ENCODE measurements at regions not wholly inside any gene's neighbourhood (a gene's known extent, or its start where the extent isn't known, plus 50 kb on each side); places are given as distances from the start of the nearest gene placed in this dataset.

DNA sequence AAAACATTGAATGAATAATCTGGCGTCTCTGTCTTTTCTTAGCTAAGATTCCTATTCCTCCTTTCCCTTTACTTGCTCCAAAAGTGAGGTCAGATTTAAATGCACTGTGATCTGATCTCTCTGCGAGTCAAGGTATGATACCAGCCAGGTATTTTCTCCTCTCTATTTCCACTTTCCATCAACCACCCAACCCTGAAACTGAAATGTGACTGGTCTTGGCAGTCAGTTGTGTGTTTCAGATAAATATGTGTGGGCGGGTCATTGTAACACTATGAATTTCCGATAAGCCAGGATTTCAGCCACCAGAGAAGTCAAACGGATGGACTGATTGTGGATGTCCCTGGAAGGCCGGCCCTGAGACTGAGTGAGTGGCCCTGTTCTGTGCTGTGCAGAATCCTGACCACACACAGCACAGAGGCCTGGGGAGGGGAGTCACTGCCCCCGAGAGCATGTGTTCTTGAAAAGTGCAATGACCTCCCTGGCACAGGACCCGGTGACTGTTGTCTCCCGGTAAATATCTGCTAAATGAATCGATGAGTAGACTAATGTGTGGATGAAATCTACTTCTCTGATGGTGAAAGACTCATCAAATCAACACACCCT is 612.5 kb upstream of the TMEM132C start:
- no peak for FAIRE-seq
- Histone ChIP-seq H3K4me3 (ENCODE audit: extremely low read depth in 1 of 4, insufficient read depth in 2 of 4, low read depth in 3 of 4, low read length in 4 of 4) (no peak overlapping the region), H2AFZ (ENCODE audit: low read length) (no peak overlapping the region), H4K5ac (ENCODE audit: insufficient read length, low read depth, low read length) (no peak overlapping the region), H4K8ac (ENCODE audit: extremely low read depth, insufficient read depth, low read length) (no peak overlapping the region), H4K20me1 (replicated peaks in 1 of 2; ENCODE audit: control insufficient read depth in 1 of 2, insufficient read depth in 2 of 2, low read length in 2 of 2) (no peaks in the 10 kb centered on the region), H3K79me1 (ENCODE audit: low read depth, low read length) (no peaks in the 10 kb centered on the region), H2BK5ac (ENCODE audit: low read depth, low read length) (no peak overlapping the region), H3K23ac (ENCODE audit: insufficient read length) (no peak overlapping the region), H2BK12ac (ENCODE audit: low read depth, low read length) (no peak overlapping the region), H3K23me2 (ENCODE audit: low read depth, low read length) (no peaks in the 10 kb centered on the region), H3K79me2 (ENCODE audit: control insufficient read depth in 1 of 2, insufficient read depth in 2 of 2, low read length in 2 of 2) (no peaks in the 10 kb centered on the region), H3K27me3 (replicated peaks in 1 of 4; ENCODE audit: control insufficient read depth in 3 of 4, extremely low read depth in 1 of 4, insufficient read depth in 3 of 4, low read length in 3 of 4) (no peaks in the 10 kb centered on the region), H2BK20ac (ENCODE audit: low read length) (no peak overlapping the region), H4K91ac (replicated peaks; ENCODE audit: insufficient read length, low read length) (no peak overlapping the region), H3K36me3 (ENCODE audit: control insufficient read depth in 2 of 4, insufficient read depth in 4 of 4, low read length in 3 of 4) (no peaks in the 10 kb centered on the region), H3K14ac (ENCODE audit: insufficient read length) (no peak overlapping the region), H2BK120ac (replicated peaks; ENCODE audit: low read depth, low read length) (no peak overlapping the region), H3K9me3 (ENCODE audit: insufficient read depth in 2 of 2, low read depth in 1 of 2, low read length in 1 of 2) (no peaks in the 10 kb centered on the region), H3K4me1 (replicated peaks in 1 of 4; ENCODE audit: control insufficient read depth in 3 of 4, insufficient read depth in 4 of 4, low read length in 3 of 4) (no peaks in the 10 kb centered on the region), H3K9ac (replicated peaks in 1 of 4; ENCODE audit: extremely low read depth in 1 of 4, low read depth in 3 of 4, low read length in 3 of 4) (no peak overlapping the region), H3K18ac (ENCODE audit: extremely low read depth, low read length) (no peak overlapping the region), H2AK5ac (ENCODE audit: low read depth, low read length) (no peak overlapping the region), H3K27ac (ENCODE audit: low read depth, low read length) (no peak overlapping the region), H3K56ac (replicated peaks; ENCODE audit: insufficient read length, low read depth, low read length) (no peak overlapping the region), H3K4me2 (ENCODE audit: insufficient read depth in 1 of 2, low read depth in 2 of 2, low read length in 2 of 2) (no peak overlapping the region), H2BK15ac (ENCODE audit: low read length) (no peak overlapping the region), H3K4ac (replicated peaks; ENCODE audit: insufficient read length, low read depth, low read length) (no peak overlapping the region)
- ChIA-PET CTCF (ENCODE audit: partially characterized antibody) (no interaction called here), POLR2A (ENCODE audit: partially characterized antibody) (no interaction called here)
- 80% methylated on average over 10 of the region's 10 CpGs; no CpG with 5 or more reads in 1 of the 2 experiments for WGBS, 2 experiments (ENCODE audit: extremely low coverage in 1 of 2, insufficient coverage in 1 of 2, insufficient read length in 1 of 2, insufficient replicate concordance in 2 of 2, low coverage in 1 of 2, low lambda C conversion rate in 2 of 2, missing lambda C conversion rate in 1 of 2)
- DNase-seq (ENCODE audit: low read depth in 1 of 2, low spot score in 2 of 2), result no peak
- TF ChIP-seq BACH1 (IDR thresholded peaks at IDR 0.05; ENCODE audit: low read length) (no peak), CREB1 (IDR thresholded peaks at IDR 0.05) (no peak), SUZ12 (IDR thresholded peaks at IDR 0.05; ENCODE audit: low read length) (no peak), SP1 (IDR thresholded peaks at IDR 0.05; ENCODE audit: low read depth, low read length) (no peak), GTF2F1 (IDR thresholded peaks at IDR 0.05; ENCODE audit: borderline replicate concordance, low read depth, low read length) (no peak), ATF2 (IDR thresholded peaks at IDR 0.05; ENCODE audit: low read length) (no peak), JUND (IDR thresholded peaks at IDR 0.05; ENCODE audit: low read length) (no peak), CTBP2 (IDR thresholded peaks at IDR 0.05; ENCODE audit: borderline replicate concordance, insufficient read depth, insufficient read length, low read length) (no peak), POLR2AphosphoS5 (IDR thresholded peaks at IDR 0.05; ENCODE audit: low read depth, low read length) (no peak), RBBP5 (IDR thresholded peaks at IDR 0.05; ENCODE audit: borderline replicate concordance, low read depth, low read length) (no peak)
- TF ChIP-seq, protein P1, sequence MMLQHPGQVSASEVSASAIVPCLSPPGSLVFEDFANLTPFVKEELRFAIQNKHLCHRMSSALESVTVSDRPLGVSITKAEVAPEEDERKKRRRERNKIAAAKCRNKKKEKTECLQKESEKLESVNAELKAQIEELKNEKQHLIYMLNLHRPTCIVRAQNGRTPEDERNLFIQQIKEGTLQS (IDR thresholded peaks at IDR 0.05; ENCODE audit: insufficient read depth, low read depth, low read length), result no peak
- TF ChIP-seq, protein P2, sequence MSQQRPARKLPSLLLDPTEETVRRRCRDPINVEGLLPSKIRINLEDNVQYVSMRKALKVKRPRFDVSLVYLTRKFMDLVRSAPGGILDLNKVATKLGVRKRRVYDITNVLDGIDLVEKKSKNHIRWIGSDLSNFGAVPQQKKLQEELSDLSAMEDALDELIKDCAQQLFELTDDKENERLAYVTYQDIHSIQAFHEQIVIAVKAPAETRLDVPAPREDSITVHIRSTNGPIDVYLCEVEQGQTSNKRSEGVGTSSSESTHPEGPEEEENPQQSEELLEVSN (IDR thresholded peaks at IDR 0.05), result no peak
